A673 (cell line): ENCODE measurements at regions not wholly inside any gene's neighbourhood (a gene's known extent, or its start where the extent isn't known, plus 50 kb on each side); places are given as distances from the start of the nearest gene placed in this dataset.

Experiments
- EZH2 ChIP-seq: fragments of 200-600 bp; sonication (generic); IDR thresholded peaks from 2 replicates; pipeline ENCODE4 v1.6.1; 2017; ENCODE audit warnings: borderline replicate concordance, low read depth, mild to moderate bottlenecking, mixed read lengths, antibody characterized with exemption, low read length; ENCODE audit not compliant: poor library complexity, severe bottlenecking
- TF ChIP-seq, protein P1 (sequence below): fragments of 300-800, 200-600 bp; sonication (generic); conservative IDR thresholded peaks from 2 replicates; pipeline ENCODE4 v1.5.1; 2017; ENCODE audit warnings: low read depth, mild to moderate bottlenecking, antibody characterized with exemption, low read length, moderate library complexity, mixed read lengths

- TF ChIP-seq, protein P1, sequence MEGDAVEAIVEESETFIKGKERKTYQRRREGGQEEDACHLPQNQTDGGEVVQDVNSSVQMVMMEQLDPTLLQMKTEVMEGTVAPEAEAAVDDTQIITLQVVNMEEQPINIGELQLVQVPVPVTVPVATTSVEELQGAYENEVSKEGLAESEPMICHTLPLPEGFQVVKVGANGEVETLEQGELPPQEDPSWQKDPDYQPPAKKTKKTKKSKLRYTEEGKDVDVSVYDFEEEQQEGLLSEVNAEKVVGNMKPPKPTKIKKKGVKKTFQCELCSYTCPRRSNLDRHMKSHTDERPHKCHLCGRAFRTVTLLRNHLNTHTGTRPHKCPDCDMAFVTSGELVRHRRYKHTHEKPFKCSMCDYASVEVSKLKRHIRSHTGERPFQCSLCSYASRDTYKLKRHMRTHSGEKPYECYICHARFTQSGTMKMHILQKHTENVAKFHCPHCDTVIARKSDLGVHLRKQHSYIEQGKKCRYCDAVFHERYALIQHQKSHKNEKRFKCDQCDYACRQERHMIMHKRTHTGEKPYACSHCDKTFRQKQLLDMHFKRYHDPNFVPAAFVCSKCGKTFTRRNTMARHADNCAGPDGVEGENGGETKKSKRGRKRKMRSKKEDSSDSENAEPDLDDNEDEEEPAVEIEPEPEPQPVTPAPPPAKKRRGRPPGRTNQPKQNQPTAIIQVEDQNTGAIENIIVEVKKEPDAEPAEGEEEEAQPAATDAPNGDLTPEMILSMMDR = no peak
- TF ChIP-seq EZH2 = no peak
These were observed 223.4 kb downstream of the IGSF11 start for GRCh38 chr3:118811236-118811732.
